ENCODE measurements at regions not wholly inside any gene's neighbourhood (a gene's known extent, or its start where the extent isn't known, plus 50 kb on each side); places are given as distances from the start of the nearest gene placed in this dataset.

DNA sequence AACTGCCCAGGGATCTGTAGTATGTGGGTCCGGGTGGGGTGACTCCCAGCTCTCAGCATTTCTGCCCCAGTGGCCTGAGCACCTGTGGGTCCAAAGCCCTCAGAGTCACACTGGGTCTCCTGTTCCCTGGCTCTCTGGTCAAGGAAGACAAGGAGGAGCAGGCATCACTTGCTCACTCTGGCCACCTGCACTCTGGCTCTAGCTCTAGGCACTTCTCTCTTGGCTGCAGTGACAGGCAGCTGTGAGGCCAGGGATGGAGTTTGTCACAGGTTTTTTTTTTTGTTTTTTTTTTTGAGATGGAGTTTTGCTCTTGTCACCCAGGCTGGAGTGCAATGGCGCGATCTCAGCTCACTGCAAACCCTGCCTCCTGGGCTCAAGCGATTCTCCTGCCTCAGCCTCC, 84.6 kb downstream of the HS1BP3 start:
- Mint-ChIP-seq H3K27me3 (ENCODE audit: insufficient read depth) (no peaks in the 10 kb centered on the region), H3K36me3 (ENCODE audit: low read depth) (no peaks in the 10 kb centered on the region), H3K4me3 (no peak overlapping the region), H3K27ac (no peak overlapping the region), H3K4me1 (peaks cover 24% of the 10 kb centered on the region), H3K9me3 (no peaks in the 10 kb centered on the region)
- H3K4me3 ChIP-seq (ENCODE audit: low read length), result no peak overlapping the region
- no peaks in the 10 kb centered on the region for H3K9me3 ChIP-seq (ENCODE audit: control insufficient read depth, low read length)
- no peaks in the 10 kb centered on the region for H3K4me1 ChIP-seq (ENCODE audit: control insufficient read depth, insufficient read depth, low read length)
- H3K27me3 ChIP-seq (ENCODE audit: control insufficient read depth, insufficient read depth, low read length, poor library complexity, severe bottlenecking), result no peaks in the 10 kb centered on the region
- no peak for DNase-seq
- H3K27ac ChIP-seq (ENCODE audit: low read depth, low read length), result peak overlapping the region; percentile 80
- H3K36me3 ChIP-seq (ENCODE audit: control insufficient read depth, insufficient read depth, low read length), result no peaks in the 10 kb centered on the region
- WGBS, 2 experiments (ENCODE audit: insufficient coverage in 1 of 2, insufficient read length in 1 of 2), result 95% methylated on average over 4 of the region's 4 CpGs; no CpG with 5 or more reads in 1 of the 2 experiments
- TF ChIP-seq, protein P1, sequence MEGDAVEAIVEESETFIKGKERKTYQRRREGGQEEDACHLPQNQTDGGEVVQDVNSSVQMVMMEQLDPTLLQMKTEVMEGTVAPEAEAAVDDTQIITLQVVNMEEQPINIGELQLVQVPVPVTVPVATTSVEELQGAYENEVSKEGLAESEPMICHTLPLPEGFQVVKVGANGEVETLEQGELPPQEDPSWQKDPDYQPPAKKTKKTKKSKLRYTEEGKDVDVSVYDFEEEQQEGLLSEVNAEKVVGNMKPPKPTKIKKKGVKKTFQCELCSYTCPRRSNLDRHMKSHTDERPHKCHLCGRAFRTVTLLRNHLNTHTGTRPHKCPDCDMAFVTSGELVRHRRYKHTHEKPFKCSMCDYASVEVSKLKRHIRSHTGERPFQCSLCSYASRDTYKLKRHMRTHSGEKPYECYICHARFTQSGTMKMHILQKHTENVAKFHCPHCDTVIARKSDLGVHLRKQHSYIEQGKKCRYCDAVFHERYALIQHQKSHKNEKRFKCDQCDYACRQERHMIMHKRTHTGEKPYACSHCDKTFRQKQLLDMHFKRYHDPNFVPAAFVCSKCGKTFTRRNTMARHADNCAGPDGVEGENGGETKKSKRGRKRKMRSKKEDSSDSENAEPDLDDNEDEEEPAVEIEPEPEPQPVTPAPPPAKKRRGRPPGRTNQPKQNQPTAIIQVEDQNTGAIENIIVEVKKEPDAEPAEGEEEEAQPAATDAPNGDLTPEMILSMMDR (conservative IDR thresholded peaks at IDR 0.05), result no peak
- H3K9ac ChIP-seq (ENCODE audit: extremely low read depth, low read length, poor library complexity, severe bottlenecking), result no peak overlapping the region

DNA sequence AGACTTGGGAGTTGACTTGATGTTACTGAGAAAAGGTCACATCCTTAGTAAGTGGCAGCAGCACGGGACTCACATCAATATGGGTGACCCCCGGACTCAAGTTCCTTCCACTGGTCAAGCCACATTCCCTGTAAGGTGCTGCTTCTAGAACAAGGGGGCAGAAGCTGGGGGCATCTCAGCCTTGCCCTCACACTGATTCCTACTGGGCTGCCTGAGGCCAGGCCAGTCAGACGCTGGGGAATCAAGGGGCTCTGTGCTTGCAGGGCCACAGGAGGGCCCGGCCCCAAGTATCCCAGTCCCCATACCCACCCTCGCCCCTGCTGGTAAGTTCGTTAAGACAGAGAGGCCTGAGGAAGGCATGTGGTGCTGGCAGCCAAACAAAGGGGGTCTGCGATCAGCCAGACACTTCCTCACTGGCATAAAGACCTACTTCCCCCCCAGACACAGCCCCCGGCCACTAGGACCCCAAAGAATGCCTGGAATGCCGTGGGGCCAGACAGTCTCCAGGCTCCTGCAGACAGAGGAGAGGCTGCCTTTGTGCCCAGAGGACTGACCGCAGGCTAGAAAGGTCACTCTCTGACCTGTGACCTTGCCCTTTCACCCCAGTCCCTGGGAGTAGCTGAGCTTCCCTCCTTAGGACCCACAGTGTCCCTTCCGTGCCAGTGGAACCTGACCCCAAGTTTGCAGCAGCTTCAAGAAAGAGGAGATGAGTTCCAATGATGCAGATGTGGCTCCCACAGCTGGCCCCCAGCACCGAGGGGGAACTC, 83.6 kb downstream of the HS1BP3 start:
- TF ChIP-seq, protein P1 (conservative IDR thresholded peaks at IDR 0.05), result peak; percentile 43
- Mint-ChIP-seq H3K4me1 (peaks cover 20% of the 10 kb centered on the region), H3K9me3 (no peaks in the 10 kb centered on the region), H3K27me3 (ENCODE audit: insufficient read depth) (no peaks in the 10 kb centered on the region), H3K27ac (peak overlapping the region; percentile 82), H3K4me3 (no peak overlapping the region), H3K36me3 (ENCODE audit: low read depth) (no peaks in the 10 kb centered on the region)
- Histone ChIP-seq H3K36me3 (ENCODE audit: control insufficient read depth, insufficient read depth, low read length) (no peaks in the 10 kb centered on the region), H3K9me3 (ENCODE audit: control insufficient read depth, low read length) (no peaks in the 10 kb centered on the region), H3K4me1 (ENCODE audit: control insufficient read depth, insufficient read depth, low read length) (no peaks in the 10 kb centered on the region), H3K9ac (ENCODE audit: extremely low read depth, low read length, poor library complexity, severe bottlenecking) (peak overlapping the region; percentile 30), H3K27ac (ENCODE audit: low read depth, low read length) (peak overlapping the region; percentile 98), H3K27me3 (ENCODE audit: control insufficient read depth, insufficient read depth, low read length, poor library complexity, severe bottlenecking) (no peaks in the 10 kb centered on the region), H3K4me3 (ENCODE audit: low read length) (no peak overlapping the region)
- 54 to 58% methylated on average over 8 to 12 of the region's 12 CpGs for WGBS, 2 experiments (ENCODE audit: insufficient coverage in 1 of 2, insufficient read length in 1 of 2)
- peak; percentile 88 for DNase-seq

All from endodermal cell (in vitro differentiated cells).